ENCODE measurements at regions not wholly inside any gene's neighbourhood (a gene's known extent, or its start where the extent isn't known, plus 50 kb on each side); places are given as distances from the start of the nearest gene placed in this dataset.

DNA sequence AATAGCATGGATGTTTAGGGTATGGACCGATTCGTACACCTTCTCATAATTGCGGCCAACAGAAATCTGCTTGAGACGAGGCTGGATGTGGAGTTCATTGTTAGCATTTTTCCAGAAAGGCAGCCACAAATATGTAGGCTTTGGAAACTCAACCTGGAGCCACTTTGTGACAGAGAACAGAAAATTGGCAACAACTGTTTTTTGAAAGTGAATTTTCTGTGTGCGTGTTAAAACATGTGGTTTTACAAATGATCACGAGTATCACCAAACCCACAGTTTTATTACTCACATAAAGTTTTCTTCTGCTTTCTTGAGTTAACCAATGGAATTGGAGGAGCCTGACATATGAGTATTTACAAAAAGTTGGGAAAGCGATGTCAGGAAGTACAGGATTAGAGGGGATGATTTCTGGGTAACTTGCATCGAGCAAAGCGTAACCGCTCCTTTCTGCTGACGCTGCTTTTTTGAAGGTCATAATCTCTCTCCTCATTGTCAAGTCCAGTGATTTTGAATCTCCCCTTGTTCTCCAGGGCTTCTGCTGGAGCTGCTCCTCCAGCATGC, 138.5 kb upstream of the TAF11L2 start:
- CTCF ChIA-PET = interaction anchor here (1.2 to 1.6 kb wide), 2 partner anchors 11 to 19 kb away, joined by 3 read pairs; no protein-coding TSS in a partner anchor
- POLR2A ChIA-PET = no interaction called here
- DNase-seq (ENCODE audit: extremely low spot score) = no peak
- TF ChIP-seq, protein P1, sequence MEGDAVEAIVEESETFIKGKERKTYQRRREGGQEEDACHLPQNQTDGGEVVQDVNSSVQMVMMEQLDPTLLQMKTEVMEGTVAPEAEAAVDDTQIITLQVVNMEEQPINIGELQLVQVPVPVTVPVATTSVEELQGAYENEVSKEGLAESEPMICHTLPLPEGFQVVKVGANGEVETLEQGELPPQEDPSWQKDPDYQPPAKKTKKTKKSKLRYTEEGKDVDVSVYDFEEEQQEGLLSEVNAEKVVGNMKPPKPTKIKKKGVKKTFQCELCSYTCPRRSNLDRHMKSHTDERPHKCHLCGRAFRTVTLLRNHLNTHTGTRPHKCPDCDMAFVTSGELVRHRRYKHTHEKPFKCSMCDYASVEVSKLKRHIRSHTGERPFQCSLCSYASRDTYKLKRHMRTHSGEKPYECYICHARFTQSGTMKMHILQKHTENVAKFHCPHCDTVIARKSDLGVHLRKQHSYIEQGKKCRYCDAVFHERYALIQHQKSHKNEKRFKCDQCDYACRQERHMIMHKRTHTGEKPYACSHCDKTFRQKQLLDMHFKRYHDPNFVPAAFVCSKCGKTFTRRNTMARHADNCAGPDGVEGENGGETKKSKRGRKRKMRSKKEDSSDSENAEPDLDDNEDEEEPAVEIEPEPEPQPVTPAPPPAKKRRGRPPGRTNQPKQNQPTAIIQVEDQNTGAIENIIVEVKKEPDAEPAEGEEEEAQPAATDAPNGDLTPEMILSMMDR (IDR thresholded peaks at IDR 0.05; ENCODE audit: control extremely low read depth, extremely low read depth, low read depth, missing control alignments) = no peak

DNA sequence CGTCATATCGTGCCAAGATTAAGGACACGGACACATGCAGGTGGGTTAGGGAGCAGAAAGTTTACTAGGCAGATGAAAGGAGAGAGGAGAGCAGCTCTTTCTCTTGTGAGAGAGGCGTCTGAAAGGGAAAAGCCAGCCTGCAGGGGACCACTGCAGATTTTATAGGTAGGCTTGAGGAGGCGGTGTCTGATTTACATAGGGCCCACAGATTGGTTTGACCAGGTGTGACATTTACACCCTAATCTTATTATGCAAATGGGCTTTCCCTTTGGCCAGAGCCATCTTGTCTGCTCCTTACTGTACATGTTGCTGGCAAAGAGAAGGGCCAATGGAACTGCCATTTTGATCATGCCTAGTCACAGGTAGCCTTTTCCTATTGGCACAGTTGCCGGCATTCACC, 137.2 kb upstream of the TAF11L2 start:
- TF ChIP-seq, protein P1 (IDR thresholded peaks at IDR 0.05; ENCODE audit: control extremely low read depth, extremely low read depth, low read depth, missing control alignments) = no peak
- ChIA-PET CTCF (interaction anchor here (1.6 kb wide), 1 partner anchor 9 kb away, joined by 3 read pairs; no protein-coding TSS in a partner anchor), POLR2A (no interaction called here)
- no peak for DNase-seq (ENCODE audit: extremely low spot score)

DNA sequence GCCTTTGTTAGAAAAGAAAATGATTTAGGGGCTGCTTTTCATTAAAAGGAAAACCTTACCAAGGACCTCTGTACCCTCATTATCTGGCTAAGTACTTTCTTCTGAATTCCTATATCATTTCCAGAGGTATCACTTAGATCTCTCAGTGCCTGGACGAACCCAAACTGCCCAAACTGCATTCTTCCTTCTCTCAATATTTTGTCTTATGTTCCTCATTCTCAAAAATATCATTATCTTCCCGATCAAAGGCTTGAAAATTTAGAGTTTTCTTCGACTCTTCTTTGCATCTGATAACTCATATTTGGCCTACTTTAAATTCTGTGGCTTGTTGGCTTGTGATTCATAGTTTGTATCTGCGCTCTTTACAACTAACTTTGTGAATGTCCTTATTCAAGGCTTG, 136.7 kb upstream of the TAF11L2 start:
- TF ChIP-seq, protein P1 (IDR thresholded peaks at IDR 0.05; ENCODE audit: control extremely low read depth, extremely low read depth, low read depth, missing control alignments) = no peak
- ChIA-PET CTCF (interaction anchor here (1.6 kb wide), 1 partner anchor 9 kb away, joined by 3 read pairs; no protein-coding TSS in a partner anchor), POLR2A (no interaction called here)
- no peak for DNase-seq (ENCODE audit: extremely low spot score)

DNA sequence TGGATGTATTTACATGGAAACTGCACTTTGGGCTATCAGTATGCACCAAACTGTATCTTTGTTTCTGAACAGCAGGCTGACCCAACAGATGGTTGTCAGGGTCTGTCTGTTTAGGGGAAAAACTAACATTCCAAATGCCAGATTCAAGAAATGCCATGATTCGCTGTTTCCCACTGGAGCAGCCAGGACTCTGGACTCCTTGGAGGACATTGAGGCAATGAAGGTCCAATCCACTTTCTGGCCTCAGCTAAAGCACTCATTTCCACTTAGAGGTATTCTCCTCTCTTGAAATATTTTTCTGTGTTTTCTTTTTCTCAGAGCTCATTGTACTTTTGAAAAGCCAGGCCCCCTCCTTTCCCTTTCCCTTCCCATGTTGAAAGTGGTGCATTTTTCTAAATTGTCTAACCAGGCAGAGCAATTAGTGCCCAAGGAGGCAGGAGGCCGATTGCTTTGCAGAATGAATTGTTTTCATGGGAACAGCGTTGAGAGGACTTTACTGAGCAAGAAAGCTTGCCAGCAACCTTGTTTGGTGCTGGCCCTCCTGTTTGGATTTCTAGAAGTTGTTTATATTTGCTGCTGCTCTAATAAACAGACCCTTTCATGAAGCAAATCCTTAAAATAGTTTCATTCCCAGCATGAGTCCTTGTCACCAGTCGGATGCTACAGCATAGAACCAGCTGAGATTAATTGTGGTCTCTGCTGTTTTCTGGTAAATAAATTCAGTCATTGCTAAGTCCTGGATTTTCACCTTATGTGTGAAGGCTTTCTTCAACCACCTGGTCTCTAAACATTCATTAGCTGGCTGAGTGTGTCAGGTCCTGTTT, 132.8 kb upstream of the TAF11L2 start:
- TF ChIP-seq, protein P1 (IDR thresholded peaks at IDR 0.05; ENCODE audit: control extremely low read depth, extremely low read depth, low read depth, missing control alignments) = no peak
- POLR2A ChIA-PET = no interaction called here
- no peak for DNase-seq (ENCODE audit: extremely low spot score)
- CTCF ChIA-PET = no interaction called here

DNA sequence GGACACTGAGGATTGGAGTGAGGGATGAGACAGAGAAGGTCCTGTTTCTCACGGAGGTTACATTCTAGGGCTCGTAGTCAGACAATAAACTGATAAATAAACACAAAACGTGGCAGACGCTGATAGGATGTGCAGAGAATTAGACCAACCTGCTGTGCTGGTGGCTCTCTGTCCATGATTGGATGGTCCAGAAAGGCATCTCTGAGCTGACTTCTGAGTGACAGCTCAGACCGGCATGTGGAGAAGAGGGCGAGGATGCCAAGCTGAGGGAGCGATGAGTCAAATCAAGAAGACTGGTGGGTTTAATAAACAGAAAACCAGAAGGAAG, 132.3 kb upstream of the TAF11L2 start:
- POLR2A ChIA-PET = no interaction called here
- CTCF ChIA-PET = no interaction called here
- TF ChIP-seq, protein P1 (IDR thresholded peaks at IDR 0.05; ENCODE audit: control extremely low read depth, extremely low read depth, low read depth, missing control alignments) = no peak
- DNase-seq (ENCODE audit: extremely low spot score) = no peak

DNA sequence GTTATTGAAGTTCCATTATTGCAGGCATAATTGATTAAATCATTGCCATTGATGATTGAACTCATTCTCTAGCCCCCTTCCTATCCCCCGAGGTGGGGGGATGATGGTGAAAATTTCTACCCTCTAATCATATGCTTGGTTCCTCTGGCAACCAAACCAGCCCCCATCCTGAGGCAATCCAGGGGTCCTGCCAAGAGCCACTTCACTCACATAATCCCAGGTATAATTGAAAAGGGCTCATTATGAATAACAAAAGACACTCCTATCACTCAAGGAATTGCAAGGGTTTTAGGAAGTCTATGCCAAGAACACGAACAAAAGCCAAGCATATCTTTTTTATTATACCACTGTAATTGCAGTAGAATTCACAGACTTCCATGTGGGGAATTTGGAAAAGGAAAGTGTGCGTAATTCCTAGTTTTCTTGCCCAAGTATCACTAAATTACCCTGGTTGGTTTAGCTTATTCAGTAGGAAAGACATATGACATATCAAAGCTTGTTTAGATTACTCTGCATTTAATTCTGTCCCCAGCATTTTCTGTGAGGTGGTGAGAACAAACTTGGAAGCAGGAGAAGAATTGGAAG, 130.7 kb upstream of the TAF11L2 start:
- POLR2A ChIA-PET = no interaction called here
- DNase-seq (ENCODE audit: extremely low spot score) = no peak
- TF ChIP-seq, protein P1 (IDR thresholded peaks at IDR 0.05; ENCODE audit: control extremely low read depth, extremely low read depth, low read depth, missing control alignments) = no peak
- CTCF ChIA-PET = no interaction called here

All from GM10248 (cell line).